ENCODE measurements at regions not wholly inside any gene's neighbourhood (a gene's known extent, or its start where the extent isn't known, plus 50 kb on each side); places are given as distances from the start of the nearest gene placed in this dataset.

- DNase-seq (ENCODE audit: low read depth): no peak
- no peak overlapping the region for H3K4me3 ChIP-seq (ENCODE audit: low read depth, low read length)
- no peak for TF ChIP-seq CTCF (conservative IDR thresholded peaks at IDR 0.05; ENCODE audit: low read depth, low read length)
These were observed 136.3 kb downstream of the DIO2 start for GRCh38 chr14:80074900-80075574.

- no peak for TF ChIP-seq CTCF (conservative IDR thresholded peaks at IDR 0.05; ENCODE audit: low read depth, low read length)
- no peak for DNase-seq (ENCODE audit: low read depth)
- H3K4me3 ChIP-seq (ENCODE audit: low read depth, low read length): no peak overlapping the region
These were observed 152.3 kb downstream of the DIO2 start for GRCh38 chr14:80059041-80059440.

GRCh38 chr14:80056497-80056801 lies 154.9 kb downstream of the DIO2 start:
- no peak for DNase-seq (ENCODE audit: low read depth)
- no peak for TF ChIP-seq CTCF (conservative IDR thresholded peaks at IDR 0.05; ENCODE audit: low read depth, low read length)
- no peak overlapping the region for H3K4me3 ChIP-seq (ENCODE audit: low read depth, low read length)

GRCh38 chr14:80055667-80056496 lies 155.4 kb downstream of the DIO2 start:
- TF ChIP-seq CTCF (conservative IDR thresholded peaks at IDR 0.05; ENCODE audit: low read depth, low read length): peak; percentile 82
- DNase-seq (ENCODE audit: low read depth): no peak
- H3K4me3 ChIP-seq (ENCODE audit: low read depth, low read length): no peak overlapping the region

- no peak for DNase-seq (ENCODE audit: low read depth)
- H3K4me3 ChIP-seq (ENCODE audit: low read depth, low read length): no peak overlapping the region
- no peak for TF ChIP-seq CTCF (conservative IDR thresholded peaks at IDR 0.05; ENCODE audit: low read depth, low read length)
These were observed 156.1 kb downstream of the DIO2 start for GRCh38 chr14:80055226-80055625.

- TF ChIP-seq CTCF (conservative IDR thresholded peaks at IDR 0.05; ENCODE audit: low read depth, low read length): no peak
- H3K4me3 ChIP-seq (ENCODE audit: low read depth, low read length): no peak overlapping the region
- no peak for DNase-seq (ENCODE audit: low read depth)
These were observed 157.3 kb downstream of the DIO2 start for GRCh38 chr14:80054020-80054419.

GRCh38 chr14:80049055-80049454 lies 162.2 kb downstream of the DIO2 start:
- H3K4me3 ChIP-seq (ENCODE audit: low read depth, low read length): no peak overlapping the region
- no peak for DNase-seq (ENCODE audit: low read depth)
- no peak for TF ChIP-seq CTCF (conservative IDR thresholded peaks at IDR 0.05; ENCODE audit: low read depth, low read length)

Data from epithelial cell of proximal tubule (primary cell).